Neuronal stem cell (in vitro differentiated cells): ENCODE measurements at regions not wholly inside any gene's neighbourhood (a gene's known extent, or its start where the extent isn't known, plus 50 kb on each side); places are given as distances from the start of the nearest gene placed in this dataset.

Source experiments
- DNase-seq: peaks from one replicate; pipeline ENCODE4 v3.0.0-alpha.2; 2013; ENCODE audit warnings: low spot score
- H2AFZ ChIP-seq: one replicate; pipeline ENCODE4 v1.6.1; 2013; ENCODE audit warnings: mild to moderate bottlenecking, low read length, inconsistent platforms
- H2AK5ac ChIP-seq: 2 replicates; pipeline ENCODE4 v1.6.1; 2013; ENCODE audit warnings: low read depth, mild to moderate bottlenecking, inconsistent platforms, low read length, moderate library complexity, mixed read lengths
- H2BK120ac ChIP-seq: 2 replicates; pipeline ENCODE4 v1.6.1; 2013; ENCODE audit warnings: low read depth, mild to moderate bottlenecking, inconsistent platforms, low read length, moderate library complexity, mixed read lengths
- H2BK12ac ChIP-seq: one replicate; pipeline ENCODE4 v1.6.1; 2013; ENCODE audit warnings: low read length, inconsistent platforms
- H2BK15ac ChIP-seq: 2 replicates; pipeline ENCODE4 v1.6.1; 2013; ENCODE audit warnings: mild to moderate bottlenecking, low read length, inconsistent platforms, mixed read lengths
- H2BK5ac ChIP-seq: one replicate; pipeline ENCODE4 v1.6.1; 2013; ENCODE audit warnings: inconsistent platforms, mild to moderate bottlenecking, low read length, moderate library complexity
- H3K14ac ChIP-seq: one replicate; pipeline ENCODE4 v1.6.1; 2013; ENCODE audit warnings: low read length, inconsistent platforms
- H3K18ac ChIP-seq: 2 replicates; pipeline ENCODE4 v1.6.1; 2013; ENCODE audit warnings: low read length, inconsistent platforms
- H3K23ac ChIP-seq: 2 replicates; pipeline ENCODE4 v1.6.1; 2013; ENCODE audit warnings: low read depth, mild to moderate bottlenecking, mixed read lengths, low read length, inconsistent platforms; ENCODE audit not compliant: poor library complexity
- H3K27ac ChIP-seq: replicated peaks from 3 replicates; pipeline ENCODE4 v1.5.1; 2013; ENCODE audit warnings: low read length, inconsistent platforms
- H3K27me3 ChIP-seq, 3 experiments: 2 replicates each; pipeline ENCODE4 v1.6.1; 2013; ENCODE audit warnings: low read length in 3 of 3, mild to moderate bottlenecking in 2 of 3, inconsistent platforms in 1 of 3, low read depth in 1 of 3, mixed read lengths in 1 of 3, moderate library complexity in 1 of 3; ENCODE audit not compliant: control insufficient read depth in 3 of 3, insufficient read depth in 3 of 3
- H3K36me3 ChIP-seq, 2 donors: replicated peaks in 1 of 2; 2 replicates each; pipeline ENCODE4 v1.6.1; 2013; ENCODE audit warnings: low read length in 2 of 2; ENCODE audit not compliant: control insufficient read depth in 2 of 2, insufficient read depth in 2 of 2
- H3K4ac ChIP-seq: 2 replicates; pipeline ENCODE4 v1.6.1; 2013; ENCODE audit warnings: inconsistent platforms, mild to moderate bottlenecking, low read length, moderate library complexity
- H3K4me1 ChIP-seq, 2 donors: 1 replicate in 1 of 2; 2 replicates in 1 of 2; pipeline ENCODE4 v1.6.1; 2013; ENCODE audit warnings: low read length in 2 of 2, low read depth in 1 of 2; ENCODE audit not compliant: control insufficient read depth in 2 of 2, insufficient read depth in 1 of 2
- H3K4me2 ChIP-seq: one replicate; pipeline ENCODE4 v1.6.1; 2013; ENCODE audit warnings: mild to moderate bottlenecking, low read length, inconsistent platforms; ENCODE audit not compliant: insufficient read depth, poor library complexity, severe bottlenecking
- H3K4me3 ChIP-seq, 2 donors: 2 replicates each; pipeline ENCODE4 v1.5.1; 2013; ENCODE audit warnings: low read length in 2 of 2, mild to moderate bottlenecking in 2 of 2, inconsistent platforms in 1 of 2, moderate library complexity in 1 of 2
- H3K79me1 ChIP-seq: one replicate; pipeline ENCODE4 v1.6.1; 2013; ENCODE audit warnings: low read depth, mild to moderate bottlenecking, inconsistent platforms, low read length, moderate library complexity
- H3K9ac ChIP-seq: one replicate; pipeline ENCODE4 v1.6.1; 2013; ENCODE audit warnings: mild to moderate bottlenecking, low read depth, low read length, inconsistent platforms; ENCODE audit not compliant: poor library complexity
- H3K9me3 ChIP-seq, 2 donors: replicated peaks in 1 of 2; 2 replicates each; pipeline versions ENCODE3 to v1.6.1; 2013; ENCODE audit warnings: low read length in 2 of 2, mild to moderate bottlenecking in 2 of 2, inconsistent platforms in 1 of 2, low read depth in 1 of 2, mixed read lengths in 1 of 2, moderate library complexity in 1 of 2; ENCODE audit not compliant: control insufficient read depth in 2 of 2, insufficient read depth in 1 of 2
- H4K8ac ChIP-seq: one replicate; pipeline ENCODE4 v1.6.1; 2013; ENCODE audit warnings: low read depth, mild to moderate bottlenecking, inconsistent platforms, low read length, moderate library complexity
- H4K91ac ChIP-seq: one replicate; pipeline ENCODE4 v1.6.1; 2013; ENCODE audit warnings: low read length, low read depth, mild to moderate bottlenecking, inconsistent platforms; ENCODE audit not compliant: poor library complexity
- WGBS, 2 donors: extraction: QIAGEN DNeasy Blood & Tissue Kit; methylation state at CpG; one replicate each; pipeline ENCODE4 v1.1.7; 2013; ENCODE audit warnings: missing lambda C conversion rate in 2 of 2, mixed read lengths in 1 of 2; ENCODE audit not compliant: insufficient read length in 2 of 2, insufficient replicate concordance in 1 of 2; ENCODE audit errors: extremely low coverage in 2 of 2; 5-methylcytosine and 5-hydroxymethylcytosine counted together

DNA sequence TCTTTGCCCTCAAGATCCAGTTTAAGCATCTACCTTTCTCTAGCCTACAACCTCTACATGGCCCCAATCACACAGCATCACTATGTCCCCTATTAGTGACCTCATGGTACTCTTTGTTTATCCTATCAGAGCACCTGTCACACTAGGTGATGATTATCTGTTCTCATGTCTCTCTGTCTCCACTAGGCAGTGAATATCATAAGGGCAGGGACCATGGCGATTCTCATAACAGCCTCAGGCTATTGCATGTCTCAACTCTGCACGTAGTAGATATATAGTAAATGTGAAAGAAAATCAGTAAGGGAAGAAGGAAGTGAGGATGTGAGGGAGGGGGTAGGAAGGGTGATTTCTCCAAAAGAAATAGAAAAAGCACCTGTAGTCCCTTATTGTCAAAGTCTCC, 311.0 kb downstream of the NSG2 start:
- H2BK12ac ChIP-seq, result no peak overlapping the region
- H3K4me2 ChIP-seq, result no peak overlapping the region
- no peak for DNase-seq
- no peak overlapping the region for H3K4me3 ChIP-seq
- H3K9ac ChIP-seq, result no peak overlapping the region
- no peak overlapping the region for H3K27ac ChIP-seq
- no CpG with 5 or more reads among the region's 2 CpGs for WGBS, 2 donors
- H3K23ac ChIP-seq, result no peak overlapping the region
- H3K36me3 ChIP-seq, result no peaks in the 10 kb centered on the region
- no peak overlapping the region for H3K4ac ChIP-seq
- H2BK5ac ChIP-seq, result no peak overlapping the region
- H4K8ac ChIP-seq, result no peak overlapping the region
- H3K14ac ChIP-seq, result no peak overlapping the region
- H3K79me1 ChIP-seq, result no peaks in the 10 kb centered on the region
- no peaks in the 10 kb centered on the region for H3K27me3 ChIP-seq
- H2AFZ ChIP-seq, result no peak overlapping the region
- no peak overlapping the region for H2BK15ac ChIP-seq
- no peak overlapping the region for H2BK120ac ChIP-seq
- H3K18ac ChIP-seq, result no peak overlapping the region
- no peak overlapping the region for H4K91ac ChIP-seq
- no peaks in the 10 kb centered on the region for H3K4me1 ChIP-seq
- H3K9me3 ChIP-seq, result no peaks in the 10 kb centered on the region
- H2AK5ac ChIP-seq, result no peak overlapping the region

DNA sequence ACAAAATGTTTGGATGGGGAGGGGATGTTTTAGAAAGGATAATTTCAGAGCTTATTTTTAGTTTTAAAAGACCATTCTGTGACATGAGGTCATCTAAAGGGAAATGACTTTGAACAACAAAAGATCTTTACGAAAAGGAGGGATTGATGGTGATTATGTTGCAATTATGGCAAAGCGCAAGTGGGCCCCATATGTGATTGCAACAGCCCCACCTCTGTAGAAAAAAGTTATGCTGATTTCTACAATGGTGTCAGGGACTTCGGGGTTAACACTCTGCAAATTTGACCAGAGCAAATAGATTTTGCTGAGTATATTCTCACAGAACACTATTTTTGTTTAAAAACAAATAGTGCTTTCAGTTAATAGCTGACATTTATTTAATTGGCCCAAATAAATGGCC, 312.8 kb downstream of the NSG2 start:
- no peak overlapping the region for H3K4me3 ChIP-seq
- H2BK5ac ChIP-seq, result no peak overlapping the region
- peaks cover 0 to 2% of the 10 kb centered on the region in 2 donors for H3K9me3 ChIP-seq
- no peaks in the 10 kb centered on the region for H3K36me3 ChIP-seq
- no peak overlapping the region for H2AFZ ChIP-seq
- H2AK5ac ChIP-seq, result no peak overlapping the region
- no CpG with 5 or more reads among the region's 3 CpGs for WGBS, 2 donors
- no peaks in the 10 kb centered on the region for H3K79me1 ChIP-seq
- H3K18ac ChIP-seq, result no peak overlapping the region
- no peak overlapping the region for H3K23ac ChIP-seq
- no peak overlapping the region for H2BK15ac ChIP-seq
- H3K14ac ChIP-seq, result no peak overlapping the region
- DNase-seq, result no peak
- no peak overlapping the region for H3K27ac ChIP-seq
- no peaks in the 10 kb centered on the region for H3K27me3 ChIP-seq
- H4K91ac ChIP-seq, result no peak overlapping the region
- no peak overlapping the region for H3K9ac ChIP-seq
- no peaks in the 10 kb centered on the region for H3K4me1 ChIP-seq
- H2BK12ac ChIP-seq, result no peak overlapping the region
- H3K4me2 ChIP-seq, result no peak overlapping the region
- no peak overlapping the region for H4K8ac ChIP-seq
- H2BK120ac ChIP-seq, result no peak overlapping the region
- no peak overlapping the region for H3K4ac ChIP-seq

DNA sequence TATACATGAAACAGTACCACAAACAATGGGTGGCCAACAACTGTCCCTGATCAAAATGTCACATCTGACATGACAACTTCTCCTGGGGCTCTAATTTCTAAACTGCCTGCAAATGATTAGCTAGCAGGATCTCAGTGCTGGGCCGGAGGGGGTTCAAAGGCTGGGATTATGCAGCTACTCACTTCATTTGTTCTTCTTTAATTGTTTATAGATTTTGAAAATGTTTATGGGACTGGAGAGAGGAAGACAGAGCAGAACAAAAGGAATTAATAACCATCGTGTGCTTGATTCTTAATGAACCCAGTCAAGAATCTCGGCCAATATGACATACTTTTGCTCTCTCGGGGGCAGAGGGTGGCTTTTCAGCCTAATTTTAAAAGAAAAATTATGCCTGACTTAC, 313.6 kb downstream of the NSG2 start:
- no peak overlapping the region for H2BK12ac ChIP-seq
- H3K79me1 ChIP-seq, result no peaks in the 10 kb centered on the region
- no peaks in the 10 kb centered on the region for H3K36me3 ChIP-seq
- no peak overlapping the region for H2BK120ac ChIP-seq
- no peak overlapping the region for H4K8ac ChIP-seq
- DNase-seq, result no peak
- no peak overlapping the region for H2AK5ac ChIP-seq
- H3K27me3 ChIP-seq, result no peaks in the 10 kb centered on the region
- no peak overlapping the region for H3K18ac ChIP-seq
- no peak overlapping the region for H2BK15ac ChIP-seq
- H3K23ac ChIP-seq, result no peak overlapping the region
- H3K9ac ChIP-seq, result no peak overlapping the region
- H3K27ac ChIP-seq, result no peak overlapping the region
- WGBS, 2 donors, result no CpG with 5 or more reads among the region's 4 CpGs
- H3K14ac ChIP-seq, result no peak overlapping the region
- no peak overlapping the region for H3K4me3 ChIP-seq
- no peak overlapping the region for H2AFZ ChIP-seq
- H3K4me1 ChIP-seq, result no peaks in the 10 kb centered on the region
- no peak overlapping the region for H4K91ac ChIP-seq
- H3K4ac ChIP-seq, result no peak overlapping the region
- no peak overlapping the region for H2BK5ac ChIP-seq
- no peak overlapping the region for H3K4me2 ChIP-seq
- peaks cover 0 to 2% of the 10 kb centered on the region in 2 donors for H3K9me3 ChIP-seq

DNA sequence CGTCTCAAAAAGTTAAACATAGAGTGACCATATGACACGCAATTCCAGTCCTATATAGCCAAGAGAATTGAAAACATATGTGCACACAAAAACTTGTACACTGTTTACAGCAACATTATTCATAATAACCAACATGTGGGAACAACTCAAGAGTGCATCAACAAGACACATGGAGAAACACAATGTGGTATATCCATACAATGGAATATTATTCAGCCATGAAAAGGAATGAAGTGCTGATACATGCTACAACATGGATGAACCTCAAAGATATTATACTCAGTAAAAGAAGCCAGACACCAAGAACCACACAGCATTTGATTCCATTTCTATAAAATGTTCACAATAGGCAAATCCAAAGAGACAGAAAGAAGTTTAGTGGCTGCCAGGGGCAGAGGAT, 317.0 kb downstream of the NSG2 start:
- Histone ChIP-seq H2AFZ (no peak overlapping the region), H3K9me3 (peaks cover 0 to 2% of the 10 kb centered on the region in 2 donors), H2BK120ac (no peak overlapping the region), H3K4me2 (no peak overlapping the region), H2BK15ac (no peak overlapping the region), H3K27me3 (no peaks in the 10 kb centered on the region), H3K14ac (no peak overlapping the region), H3K4me3 (no peak overlapping the region), H2BK12ac (no peak overlapping the region), H2BK5ac (no peak overlapping the region), H3K9ac (no peak overlapping the region), H3K4ac (no peak overlapping the region), H3K4me1 (no peaks in the 10 kb centered on the region), H3K23ac (no peak overlapping the region), H4K91ac (no peak overlapping the region), H3K18ac (no peak overlapping the region), H3K27ac (no peak overlapping the region), H3K36me3 (no peaks in the 10 kb centered on the region), H3K79me1 (no peaks in the 10 kb centered on the region), H2AK5ac (no peak overlapping the region), H4K8ac (no peak overlapping the region)
- no CpG with 5 or more reads among the region's 2 CpGs for WGBS, 2 donors
- no peak for DNase-seq
